HFFc6 (cell line): ENCODE measurements at regions not wholly inside any gene's neighbourhood (a gene's known extent, or its start where the extent isn't known, plus 50 kb on each side); places are given as distances from the start of the nearest gene placed in this dataset.
"Not testable (repeated sequence)": the region's sequence is repeated elsewhere in the genome, so short reads cannot be mapped to it uniquely, and the experiment has no call there.

Experiments
- DNase-seq: peaks from one replicate; pipeline ENCODE4 v3.0.0-alpha.2; 2018
- H3K27ac Mint-ChIP-seq: 2 replicates; pipeline ENCODE4 v1.8.0; 2020; ENCODE audit warnings: mild to moderate bottlenecking, mixed read lengths
- H3K27me3 Mint-ChIP-seq: 2 replicates; pipeline ENCODE4 v1.8.0; 2021; ENCODE audit warnings: mild to moderate bottlenecking, moderate library complexity, mixed read lengths; ENCODE audit not compliant: insufficient read depth
- H3K36me3 Mint-ChIP-seq: 2 replicates; pipeline ENCODE4 v1.8.0; 2021; ENCODE audit warnings: low read depth, mixed read lengths
- H3K4me1 Mint-ChIP-seq: 2 replicates; pipeline ENCODE4 v1.8.0; 2020; ENCODE audit warnings: low read depth, mixed read lengths
- H3K4me3 Mint-ChIP-seq: 2 replicates; pipeline ENCODE4 v1.8.0; 2020; ENCODE audit warnings: mild to moderate bottlenecking, moderate library complexity, mixed read lengths
- H3K9me3 Mint-ChIP-seq: 2 replicates; pipeline ENCODE4 v1.8.0; 2020; ENCODE audit warnings: mild to moderate bottlenecking, mixed read lengths
- CTCF ChIP-seq: fragments of 200-600 bp; sonication (generic); IDR thresholded peaks from 2 replicates; pipeline ENCODE4 v1.5.0; 2021; ENCODE audit warnings: antibody characterized with exemption, mild to moderate bottlenecking

- no peak for DNase-seq
- Mint-ChIP-seq H3K4me1 (no peaks in the 10 kb centered on the region), H3K27me3 (peaks cover 2% of the 10 kb centered on the region; the same call in 1 of the 2 replicates), H3K27ac (no peak overlapping the region), H3K9me3 (peaks cover 4% of the 10 kb centered on the region; the same call in 1 of the 2 replicates), H3K4me3 (no peak overlapping the region), H3K36me3 (no peaks in the 10 kb centered on the region)
- no peak for TF ChIP-seq CTCF
Observed at GRCh38 chr3:189375532-189375931, 203.8 kb downstream of the TPRG1 start.

- H3K4me3 Mint-ChIP-seq: no peak overlapping the region
- TF ChIP-seq CTCF: no peak
- no peaks in the 10 kb centered on the region for H3K27me3 Mint-ChIP-seq
- H3K36me3 Mint-ChIP-seq: no peaks in the 10 kb centered on the region
- H3K9me3 Mint-ChIP-seq: no peaks in the 10 kb centered on the region
- no peaks in the 10 kb centered on the region for H3K4me1 Mint-ChIP-seq
- no peak overlapping the region for H3K27ac Mint-ChIP-seq
- no peak for DNase-seq
Observed at GRCh38 chr3:189383630-189384029, 211.9 kb downstream of the TPRG1 start.

GRCh38 chr3:189385880-189386279 lies 214.1 kb downstream of the TPRG1 start:
- not testable (repeated sequence) for H3K9me3 Mint-ChIP-seq, H3K4me1 Mint-ChIP-seq, H3K36me3 Mint-ChIP-seq, H3K27ac Mint-ChIP-seq, DNase-seq, H3K4me3 Mint-ChIP-seq, H3K27me3 Mint-ChIP-seq

- no peak for TF ChIP-seq CTCF
- Mint-ChIP-seq H3K4me3 (no peak overlapping the region), H3K27ac (no peak overlapping the region), H3K36me3 (no peaks in the 10 kb centered on the region), H3K27me3 (no peaks in the 10 kb centered on the region), H3K9me3 (no peaks in the 10 kb centered on the region), H3K4me1 (no peaks in the 10 kb centered on the region)
- DNase-seq: no peak
Observed at GRCh38 chr3:189386739-189387138, 215.0 kb downstream of the TPRG1 start.

GRCh38 chr3:189389346-189389745 lies 217.6 kb downstream of the TPRG1 start:
- no peak overlapping the region for H3K4me3 Mint-ChIP-seq
- no peak overlapping the region for H3K27ac Mint-ChIP-seq
- peaks cover 5% of the 10 kb centered on the region; the same call in 1 of the 2 replicates for H3K9me3 Mint-ChIP-seq
- H3K27me3 Mint-ChIP-seq: no peaks in the 10 kb centered on the region
- DNase-seq: no peak
- TF ChIP-seq CTCF: no peak
- no peaks in the 10 kb centered on the region for H3K36me3 Mint-ChIP-seq
- H3K4me1 Mint-ChIP-seq: no peaks in the 10 kb centered on the region

- H3K4me3 Mint-ChIP-seq: no peak overlapping the region
Observed at GRCh38 chr3:189393598-189393997, 221.8 kb downstream of the TPRG1 start.

More at GRCh38 chr3:189393598-189393997, 221.8 kb downstream of the TPRG1 start:
- Mint-ChIP-seq H3K27ac (no peak overlapping the region), H3K4me1 (no peaks in the 10 kb centered on the region), H3K36me3 (no peaks in the 10 kb centered on the region), H3K9me3 (peaks cover 16% of the 10 kb centered on the region), H3K27me3 (no peaks in the 10 kb centered on the region)
- no peak for DNase-seq
- TF ChIP-seq CTCF: no peak
